ENCODE measurements at regions not wholly inside any gene's neighbourhood (a gene's known extent, or its start where the extent isn't known, plus 50 kb on each side); places are given as distances from the start of the nearest gene placed in this dataset.

DNA sequence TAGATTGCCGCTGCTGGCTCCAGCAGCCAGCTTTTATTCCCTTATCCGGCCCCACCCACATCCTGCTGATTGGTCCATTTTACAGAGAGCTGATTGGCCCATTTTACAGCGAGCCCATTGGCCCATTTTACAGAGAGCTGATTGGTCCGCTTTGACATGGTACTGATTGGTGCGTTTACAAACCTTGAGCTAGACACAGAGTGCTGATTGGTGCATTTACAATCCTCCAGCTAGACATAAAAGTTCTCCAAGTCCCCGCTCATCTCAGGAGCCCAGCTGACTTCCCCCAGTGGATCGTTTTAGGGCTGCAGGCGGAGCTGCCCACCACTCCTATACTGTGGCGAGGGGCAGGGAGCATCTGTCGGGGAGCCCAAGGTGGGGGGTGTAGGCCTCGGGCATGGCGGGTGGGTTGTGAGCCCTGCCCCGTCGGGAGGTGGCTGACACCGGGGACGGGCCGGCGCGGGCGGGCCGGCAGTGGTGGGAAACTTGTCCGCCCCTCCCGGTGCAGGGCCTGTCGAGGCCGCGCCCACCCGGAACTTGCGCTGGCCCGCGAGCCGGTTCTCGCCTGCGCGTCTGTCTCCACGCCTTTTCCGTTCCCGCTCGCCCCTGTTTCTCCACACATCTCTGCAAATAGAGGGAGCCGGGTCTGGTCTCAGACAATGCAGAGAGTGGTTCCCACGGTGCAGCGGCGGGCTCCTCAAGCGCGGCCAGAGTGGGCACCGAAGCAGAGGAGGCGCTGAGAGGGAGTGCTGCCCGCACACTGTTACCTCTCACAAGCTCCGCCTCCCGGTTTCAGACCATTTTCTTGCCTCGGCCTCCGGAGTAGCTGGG, 86.1 kb upstream of the STMND1 start:
- TF ChIP-seq, protein P1, sequence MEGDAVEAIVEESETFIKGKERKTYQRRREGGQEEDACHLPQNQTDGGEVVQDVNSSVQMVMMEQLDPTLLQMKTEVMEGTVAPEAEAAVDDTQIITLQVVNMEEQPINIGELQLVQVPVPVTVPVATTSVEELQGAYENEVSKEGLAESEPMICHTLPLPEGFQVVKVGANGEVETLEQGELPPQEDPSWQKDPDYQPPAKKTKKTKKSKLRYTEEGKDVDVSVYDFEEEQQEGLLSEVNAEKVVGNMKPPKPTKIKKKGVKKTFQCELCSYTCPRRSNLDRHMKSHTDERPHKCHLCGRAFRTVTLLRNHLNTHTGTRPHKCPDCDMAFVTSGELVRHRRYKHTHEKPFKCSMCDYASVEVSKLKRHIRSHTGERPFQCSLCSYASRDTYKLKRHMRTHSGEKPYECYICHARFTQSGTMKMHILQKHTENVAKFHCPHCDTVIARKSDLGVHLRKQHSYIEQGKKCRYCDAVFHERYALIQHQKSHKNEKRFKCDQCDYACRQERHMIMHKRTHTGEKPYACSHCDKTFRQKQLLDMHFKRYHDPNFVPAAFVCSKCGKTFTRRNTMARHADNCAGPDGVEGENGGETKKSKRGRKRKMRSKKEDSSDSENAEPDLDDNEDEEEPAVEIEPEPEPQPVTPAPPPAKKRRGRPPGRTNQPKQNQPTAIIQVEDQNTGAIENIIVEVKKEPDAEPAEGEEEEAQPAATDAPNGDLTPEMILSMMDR (IDR thresholded peaks at IDR 0.05; ENCODE audit: insufficient read depth, low read length) = no peak
- no peak for DNase-seq (ENCODE audit: low read depth)
- H3K4me3 ChIP-seq (ENCODE audit: low read depth, low read length) = peak overlapping the region; percentile 5

DNA sequence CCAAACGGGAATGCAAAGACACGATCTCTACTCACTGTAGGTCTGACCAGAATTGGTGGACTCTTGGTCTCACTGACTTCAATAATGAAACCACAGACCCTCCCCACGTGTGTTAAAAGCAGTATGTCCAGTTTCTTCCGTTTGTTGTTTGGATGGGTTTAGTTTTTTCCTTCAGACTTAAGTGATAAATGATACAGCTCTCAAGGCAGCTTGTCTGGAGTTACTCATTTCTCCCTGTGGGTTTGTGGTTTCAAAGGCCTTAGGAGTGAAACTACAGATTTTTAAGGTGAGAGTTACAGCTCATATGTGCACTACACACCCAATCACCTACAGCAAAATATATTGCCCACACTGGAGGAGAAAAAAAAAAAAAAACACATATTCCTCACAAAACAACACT, 86.7 kb upstream of the STMND1 start:
- peak; percentile 73 for DNase-seq (ENCODE audit: low read depth)
- TF ChIP-seq, protein P1 (IDR thresholded peaks at IDR 0.05; ENCODE audit: insufficient read depth, low read length) = no peak
- H3K4me3 ChIP-seq (ENCODE audit: low read depth, low read length) = no peak overlapping the region

GRCh38 chr6:17013701-17014100, 88.1 kb upstream of the STMND1 start:
- no peak overlapping the region for H3K4me3 ChIP-seq (ENCODE audit: low read depth, low read length)
- DNase-seq (ENCODE audit: low read depth) = peak; percentile 79
- TF ChIP-seq, protein P1 (IDR thresholded peaks at IDR 0.05; ENCODE audit: insufficient read depth, low read length) = no peak

GRCh38 chr6:17012421-17013225, 89.2 kb upstream of the STMND1 start:
- peak; percentile 57 for DNase-seq (ENCODE audit: low read depth)
- TF ChIP-seq, protein P1 (IDR thresholded peaks at IDR 0.05; ENCODE audit: insufficient read depth, low read length) = no peak
- no peak overlapping the region for H3K4me3 ChIP-seq (ENCODE audit: low read depth, low read length)

DNA sequence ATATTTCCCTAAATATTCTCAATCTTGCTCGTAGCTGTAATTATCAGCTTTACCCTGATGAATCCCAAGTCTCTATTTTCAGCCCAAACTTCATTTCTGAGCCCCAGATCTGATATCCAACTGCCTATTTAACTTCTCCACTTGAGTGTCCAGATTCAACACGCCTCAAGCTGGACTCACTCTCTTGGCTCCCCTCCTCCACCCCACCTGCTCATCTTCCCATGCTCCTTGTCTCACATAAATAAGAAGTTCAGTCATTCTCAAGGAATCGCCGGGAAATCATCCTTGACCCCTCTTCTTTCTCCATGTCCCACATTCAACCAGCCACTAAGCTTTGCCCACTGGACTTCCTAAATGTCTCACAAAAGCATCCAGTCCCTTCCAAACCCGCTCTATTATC, 89.9 kb upstream of the STMND1 start:
- TF ChIP-seq, protein P1 (IDR thresholded peaks at IDR 0.05; ENCODE audit: insufficient read depth, low read length) = no peak
- H3K4me3 ChIP-seq (ENCODE audit: low read depth, low read length) = no peak overlapping the region
- DNase-seq (ENCODE audit: low read depth) = no peak

- TF ChIP-seq, protein P1 (IDR thresholded peaks at IDR 0.05; ENCODE audit: insufficient read depth, low read length) = no peak
Measured at GRCh38 chr6:17007749-17008148, 94.1 kb upstream of the STMND1 start.

More at GRCh38 chr6:17007749-17008148, 94.1 kb upstream of the STMND1 start:
- DNase-seq (ENCODE audit: low read depth) = no peak
- no peak overlapping the region for H3K4me3 ChIP-seq (ENCODE audit: low read depth, low read length)
